Stimulated activated CD8-positive, alpha-beta memory T cell treated with anti-CD3 and anti-CD28 coated beads, Interleukin-7, amount 100 ng/mL, for 48 hours (primary cell): ENCODE measurements at regions not wholly inside any gene's neighbourhood (a gene's known extent, or its start where the extent isn't known, plus 50 kb on each side); places are given as distances from the start of the nearest gene placed in this dataset.
"Not testable (repeated sequence)": the region's sequence is repeated elsewhere in the genome, so short reads cannot be mapped to it uniquely, and the experiment has no call there.

Experiments used
- DNase-seq, 2 donors: peaks; one replicate each; pipeline ENCODE4 v3.0.0-alpha.2; 2020; ENCODE audit warnings: low read depth in 1 of 2; ENCODE audit errors: extremely low read depth in 1 of 2

GRCh38 chr6:121748850-121749249 is 313.4 kb downstream of the GJA1 start:
- no peak for DNase-seq

- no peak for DNase-seq
Measured at GRCh38 chr6:121755485-121755884, 320.0 kb downstream of the GJA1 start.

- no peak for DNase-seq
Measured at GRCh38 chr6:121756666-121757065, 321.2 kb downstream of the GJA1 start.

- DNase-seq, result no peak
Measured at GRCh38 chr6:121759370-121759769, 323.9 kb downstream of the GJA1 start.

- no peak for DNase-seq
Measured at GRCh38 chr6:121760191-121760590, 324.7 kb downstream of the GJA1 start.

GRCh38 chr6:121760745-121761144 is 325.3 kb downstream of the GJA1 start:
- no peak for DNase-seq

GRCh38 chr6:121764493-121764892 is 329.0 kb downstream of the GJA1 start:
- DNase-seq, result no peak

- no peak for DNase-seq
Measured at GRCh38 chr6:121765060-121765459, 329.6 kb downstream of the GJA1 start.

- no peak for DNase-seq
Measured at GRCh38 chr6:121767211-121767610, 331.8 kb downstream of the GJA1 start.

GRCh38 chr6:121770943-121771342 is 335.5 kb downstream of the GJA1 start:
- no peak for DNase-seq

- no peak for DNase-seq
Measured at GRCh38 chr6:121771937-121772720, 336.7 kb downstream of the GJA1 start.

- DNase-seq, result no peak
Measured at GRCh38 chr6:121776054-121776453, 340.6 kb downstream of the GJA1 start.

- no peak for DNase-seq
Measured at GRCh38 chr6:121780325-121781321, 345.2 kb downstream of the GJA1 start.

- no peak for DNase-seq
Measured at GRCh38 chr6:121791396-121792315, 356.2 kb downstream of the GJA1 start.

- DNase-seq, result peak in 1 of 2 donors; percentile 10
Measured at GRCh38 chr6:121794630-121795029, 359.2 kb downstream of the GJA1 start.

GRCh38 chr6:121797598-121797997 is 362.2 kb downstream of the GJA1 start:
- not testable (repeated sequence) for DNase-seq

- not testable (repeated sequence) for DNase-seq
Measured at GRCh38 chr6:121798126-121798525, 362.7 kb downstream of the GJA1 start.

GRCh38 chr6:121799574-121799973 is 364.1 kb downstream of the GJA1 start:
- no peak for DNase-seq

GRCh38 chr6:121800047-121800446 is 364.6 kb downstream of the GJA1 start:
- DNase-seq, result no peak

- DNase-seq, result no peak
Measured at GRCh38 chr6:121806116-121806515, 370.7 kb downstream of the GJA1 start.

- no peak for DNase-seq
Measured at GRCh38 chr6:121809211-121809610, 373.8 kb downstream of the GJA1 start.
